C4-2B (cell line): ENCODE measurements at regions not wholly inside any gene's neighbourhood (a gene's known extent, or its start where the extent isn't known, plus 50 kb on each side); places are given as distances from the start of the nearest gene placed in this dataset.

ENCODE experiments used
- CTCF ChIP-seq: fragments of 450-650 bp; conservative IDR thresholded peaks from 2 replicates; pipeline ENCODE4 v1.5.1; 2017; ENCODE audit warnings: mild to moderate bottlenecking
- ZFX ChIP-seq: fragments of 450-650 bp; IDR thresholded peaks from 2 replicates; pipeline ENCODE4 v1.6.1; 2017

- TF ChIP-seq CTCF (no peak), ZFX (no peak)
Measured at GRCh38 chr10:118422241-118422640, 80.1 kb upstream of the FAM204A start.
